SK-N-SH (cell line): ENCODE measurements at regions not wholly inside any gene's neighbourhood (a gene's known extent, or its start where the extent isn't known, plus 50 kb on each side); places are given as distances from the start of the nearest gene placed in this dataset.

Experiments
- CTCF ChIA-PET: fragments of 300-600, 350-600 bp; formaldehyde crosslinking; extraction: SDS; loops from one replicate; lab custom pipeline; 2021; lab: Yijun Ruan, JAX
- POLR2A ChIA-PET: fragments of 350-600 bp; sonication (Branson Sonifier 250); formaldehyde crosslinking; extraction: SDS; loops from one replicate; lab custom pipeline; 2020; ENCODE audit warnings: antibody characterized with exemption, inconsistent platforms; lab: Yijun Ruan, JAX
- DNase-seq: peaks from one replicate; pipeline ENCODE4 v3.0.0; 2012
- H2AFZ ChIP-seq: fragments of 200-600 bp; sonication (generic); 2 replicates; pipeline ENCODE4 v1.8.1; 2016; ENCODE audit warnings: antibody characterized with exemption, mild to moderate bottlenecking, low read depth
- H3F3A ChIP-seq: fragments of 200-600 bp; sonication (generic); replicated peaks from 2 replicates; pipeline ENCODE3; 2016; ENCODE audit warnings: antibody characterized with exemption, mild to moderate bottlenecking; ENCODE audit not compliant: insufficient read depth
- H3K27ac ChIP-seq, 2 experiments: fragments of 200-500 bp in 1 of 2; fragments of 200-600 bp in 1 of 2; sonication (Bioruptor generic) in 1 of 2; sonication (generic), shearing (Covaris generic) in 1 of 2; 2 replicates each; pipeline versions ENCODE4 v1.5.1 to v1.6.1; 2014 to 2016; ENCODE audit warnings: low read depth in 2 of 2, inconsistent platforms in 1 of 2, low read length in 1 of 2, mild to moderate bottlenecking in 1 of 2, mixed read lengths in 1 of 2
- H3K27me3 ChIP-seq: fragments of 200-600 bp; sonication (generic), shearing (Covaris generic); 2 replicates; pipeline ENCODE4 v1.6.1; 2016; ENCODE audit warnings: mixed run types; ENCODE audit not compliant: insufficient read depth
- H3K36me3 ChIP-seq, 2 experiments: fragments of 200-500 bp in 1 of 2; fragments of 200-600 bp in 1 of 2; sonication (Bioruptor generic) in 1 of 2; sonication (generic) in 1 of 2; replicated peaks in 1 of 2; 2 replicates each; pipeline versions ENCODE3 to v1.5.1; 2014 to 2016; ENCODE audit warnings: low read length in 1 of 2, mild to moderate bottlenecking in 1 of 2; ENCODE audit not compliant: insufficient read depth in 2 of 2, control insufficient read depth in 1 of 2
- H3K4me1 ChIP-seq, 2 experiments: fragments of 200-500 bp in 1 of 2; fragments of 200-600 bp in 1 of 2; sonication (Bioruptor generic) in 1 of 2; sonication (generic), shearing (Covaris generic) in 1 of 2; 2 replicates each; pipeline versions ENCODE4 v1.5.1 to v1.6.1; 2014 to 2016; ENCODE audit warnings: low read depth in 1 of 2, low read length in 1 of 2, mixed run types in 1 of 2; ENCODE audit not compliant: insufficient read depth in 2 of 2, control insufficient read depth in 1 of 2
- H3K4me2 ChIP-seq: fragments of 200-600 bp; sonication (generic), shearing (Covaris generic); 2 replicates; pipeline ENCODE4 v1.6.1; 2017; ENCODE audit warnings: mixed run types
- H3K4me3 ChIP-seq, 2 experiments: fragments of 200-500 bp in 1 of 2; fragments of 200-600 bp in 1 of 2; sonication (Bioruptor generic) in 1 of 2; sonication (generic), shearing (Covaris generic) in 1 of 2; 2 replicates each; pipeline versions ENCODE4 v1.5.1 to v1.8.1; 2014 to 2016; ENCODE audit warnings: low read depth in 2 of 2, inconsistent platforms in 1 of 2, low read length in 1 of 2, mild to moderate bottlenecking in 1 of 2, mixed read lengths in 1 of 2, moderate library complexity in 1 of 2
- H3K79me2 ChIP-seq: fragments of 200-600 bp; sonication (generic); 2 replicates; pipeline ENCODE4 v1.8.1; 2017; ENCODE audit warnings: mild to moderate bottlenecking; ENCODE audit not compliant: insufficient read depth
- H3K9ac ChIP-seq: fragments of 200-600 bp; sonication (generic); 2 replicates; pipeline ENCODE4 v1.6.1; 2017; ENCODE audit warnings: mixed run types
- H3K9me2 ChIP-seq: fragments of 200-600 bp; sonication (generic); 2 replicates; pipeline ENCODE4 v1.6.1; 2017; ENCODE audit warnings: mixed run types
- H3K9me3 ChIP-seq: fragments of 200-600 bp; sonication (generic); 2 replicates; pipeline ENCODE4 v1.6.1; 2017; ENCODE audit warnings: mixed run types, mild to moderate bottlenecking, moderate library complexity
- H4K20me1 ChIP-seq: fragments of 200-600 bp; sonication (generic); 2 replicates; pipeline ENCODE4 v1.6.1; 2017; ENCODE audit warnings: mild to moderate bottlenecking, mixed run types; ENCODE audit not compliant: insufficient read depth
- CTCF ChIP-seq: fragments of 200-600 bp; sonication (generic); IDR thresholded peaks from 2 replicates; pipeline ENCODE4 v1.6.1; 2017; ENCODE audit warnings: antibody characterized with exemption, mild to moderate bottlenecking, moderate library complexity
- EP300 ChIP-seq, 2 experiments: IDR thresholded peaks; 2 replicates each; pipeline versions ENCODE4 v1.4.0 to v1.6.1; 2012; ENCODE audit warnings: borderline replicate concordance in 1 of 2, low read depth in 1 of 2, low read length in 1 of 2
- EZH2phosphoT487 ChIP-seq: fragments of 200-600 bp; sonication (generic); IDR thresholded peaks from 2 replicates; pipeline ENCODE4 v1.6.1; 2017; ENCODE audit warnings: low read depth, mixed run types, mild to moderate bottlenecking, antibody characterized with exemption, moderate library complexity, borderline replicate concordance
- FOSL2 ChIP-seq: IDR thresholded peaks from 2 replicates; pipeline ENCODE4 v1.4.0; 2012; ENCODE audit warnings: low read depth, mild to moderate bottlenecking, moderate library complexity, borderline replicate concordance
- FOXJ3 ChIP-seq: sonication (generic); formaldehyde crosslinking; IDR thresholded peaks from 2 replicates; pipeline ENCODE4 v1.5.1; 2020; ENCODE audit warnings: mild to moderate bottlenecking, missing genetic modification reagents
- FOXM1 ChIP-seq: IDR thresholded peaks from 2 replicates; pipeline ENCODE4 v1.4.0; 2012; ENCODE audit warnings: low read depth, mild to moderate bottlenecking
- JUND ChIP-seq: IDR thresholded peaks from 2 replicates; pipeline ENCODE4 v1.4.0; 2012
- NFIC ChIP-seq: IDR thresholded peaks from 2 replicates; pipeline ENCODE4 v1.4.0; 2012; ENCODE audit warnings: borderline replicate concordance
- PBX3 ChIP-seq: IDR thresholded peaks from 2 replicates; pipeline ENCODE4; 2012
- POLR2AphosphoS5 ChIP-seq: IDR thresholded peaks from 2 replicates; pipeline ENCODE4 v1.6.1; 2012; ENCODE audit warnings: low read depth, low read length
- RAD21 ChIP-seq: IDR thresholded peaks from 2 replicates; pipeline ENCODE4 v1.6.1; 2012; ENCODE audit warnings: mild to moderate bottlenecking, low read length
- RFX5 ChIP-seq: IDR thresholded peaks from 2 replicates; pipeline ENCODE4 v1.6.1; 2012; ENCODE audit warnings: mild to moderate bottlenecking, improper control_type of control experiment, low read length
- RXRA ChIP-seq: IDR thresholded peaks from 2 replicates; pipeline ENCODE4 v1.4.0; 2012; ENCODE audit warnings: low read depth, mild to moderate bottlenecking, borderline replicate concordance
- SIN3A ChIP-seq: IDR thresholded peaks from 2 replicates; pipeline ENCODE4 v1.6.1; 2012; ENCODE audit warnings: low read depth, mild to moderate bottlenecking, low read length, moderate library complexity, borderline replicate concordance
- SMC3 ChIP-seq: IDR thresholded peaks from 2 replicates; pipeline ENCODE4 v1.6.1; 2012; ENCODE audit warnings: low read depth, low read length, improper control_type of control experiment
- TCF12 ChIP-seq: IDR thresholded peaks from 2 replicates; pipeline ENCODE4 v1.4.0; 2012
- TEAD4 ChIP-seq: IDR thresholded peaks from 2 replicates; pipeline ENCODE4 v1.4.0; 2012; ENCODE audit warnings: mild to moderate bottlenecking, borderline replicate concordance; ENCODE audit not compliant: insufficient read depth
- ZBTB33 ChIP-seq: IDR thresholded peaks from 2 replicates; pipeline ENCODE4 v1.4.0; 2012; ENCODE audit warnings: low read depth, borderline replicate concordance
- WGBS: methylation state at CpG from one replicate; pipeline ENCODE4 v1.1.6; 2017; ENCODE audit warnings: low lambda C conversion rate; 5-methylcytosine and 5-hydroxymethylcytosine counted together
- TF ChIP-seq, protein P1 (sequence below): fragments of 150-350 bp; IDR thresholded peaks from 2 replicates; pipeline ENCODE4 v1.6.1; 2016; ENCODE audit warnings: mild to moderate bottlenecking, low read depth, low read length

- TF ChIP-seq POLR2AphosphoS5 (peak; percentile 66; the same call in 1 of the 2 replicates), CTCF (no peak), SMC3 (no peak), RXRA (peak; percentile 91), FOXJ3 (CRISPR knock-in tag) (no peak), RAD21 (no peak), PBX3 (peak; percentile 79), NFIC (peak; percentile 49; the same call in 1 of the 2 replicates), FOXM1 (peak; percentile 75), EP300 (IDR thresholded peaks at IDR 0.05; ENCODE audit: borderline replicate concordance in 1 of 2, low read depth in 1 of 2, low read length in 1 of 2) (peak; percentile 34 to 90; a peak in 3 of 4 replicates), EZH2phosphoT487 (no peak), ZBTB33 (peak; percentile 29; the same call in 1 of the 2 replicates), SIN3A (no peak), FOSL2 (peak; percentile 91)
- TF ChIP-seq, protein P1, sequence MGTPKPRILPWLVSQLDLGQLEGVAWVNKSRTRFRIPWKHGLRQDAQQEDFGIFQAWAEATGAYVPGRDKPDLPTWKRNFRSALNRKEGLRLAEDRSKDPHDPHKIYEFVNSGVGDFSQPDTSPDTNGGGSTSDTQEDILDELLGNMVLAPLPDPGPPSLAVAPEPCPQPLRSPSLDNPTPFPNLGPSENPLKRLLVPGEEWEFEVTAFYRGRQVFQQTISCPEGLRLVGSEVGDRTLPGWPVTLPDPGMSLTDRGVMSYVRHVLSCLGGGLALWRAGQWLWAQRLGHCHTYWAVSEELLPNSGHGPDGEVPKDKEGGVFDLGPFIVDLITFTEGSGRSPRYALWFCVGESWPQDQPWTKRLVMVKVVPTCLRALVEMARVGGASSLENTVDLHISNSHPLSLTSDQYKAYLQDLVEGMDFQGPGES = no peak
- TF ChIP-seq, all 33 proteins: peak for 13
Measured at GRCh38 chr1:219085082-219085481, 88.6 kb upstream of the LYPLAL1 start (continued).

DNA sequence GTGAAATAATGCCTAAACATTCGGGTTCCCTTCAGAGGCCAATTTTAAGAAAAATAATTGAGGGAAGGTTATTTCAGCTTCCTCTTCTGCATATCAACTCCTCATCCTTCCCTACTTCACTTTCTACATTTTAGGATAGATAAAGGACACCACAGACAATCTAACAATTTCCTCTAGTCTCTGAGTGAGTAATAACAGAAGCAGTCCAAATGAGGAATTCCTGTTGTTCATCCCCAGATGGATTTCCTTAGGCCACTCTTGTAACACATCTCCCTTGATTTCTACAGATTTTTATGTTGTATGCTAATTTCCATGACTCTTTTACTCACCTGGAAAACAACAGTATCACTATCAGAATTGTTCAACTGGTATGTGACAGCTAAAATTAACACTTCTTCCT is 87.7 kb upstream of the LYPLAL1 start:
- no peaks in the 10 kb centered on the region for H3K79me2 ChIP-seq
- TF ChIP-seq ZBTB33 (no peak), SIN3A (no peak), TCF12 (peak; percentile 64), FOSL2 (peak; percentile 36; the same call in 1 of the 2 replicates), SMC3 (no peak), JUND (peak; percentile 63; the same call in 1 of the 2 replicates), NFIC (peak; percentile 28; the same call in 1 of the 2 replicates), PBX3 (peak; percentile 59; the same call in 1 of the 2 replicates), RFX5 (no peak), TEAD4 (peak; percentile 34; the same call in 1 of the 2 replicates)
- H3F3A ChIP-seq = peaks cover 7% of the 10 kb centered on the region
- ChIA-PET CTCF (no interaction called here), POLR2A (no interaction called here)
- H3K9me2 ChIP-seq = no peaks in the 10 kb centered on the region
- no peaks in the 10 kb centered on the region for H3K36me3 ChIP-seq
- peak overlapping the region; percentile 75 to 81; a peak in 3 of 4 replicates for H3K27ac ChIP-seq
- no peak overlapping the region for H2AFZ ChIP-seq
- 52% methylated on average over 1 of the region's 1 CpG for WGBS
- H3K9me3 ChIP-seq = no peaks in the 10 kb centered on the region
- no peaks in the 10 kb centered on the region for H4K20me1 ChIP-seq
- peak overlapping the region; percentile 32; the same call in 1 of the 2 replicates for H3K4me2 ChIP-seq
- H3K27me3 ChIP-seq = no peaks in the 10 kb centered on the region
- H3K9ac ChIP-seq = peak overlapping the region; percentile 24; the same call in 1 of the 2 replicates
- no peak for DNase-seq
- H3K4me3 ChIP-seq = no peak overlapping the region
- H3K4me1 ChIP-seq = peaks cover 3 to 38% of the 10 kb centered on the region in 2 experiments; a peak in 3 of 4 replicates
